T-cell (primary cell): ENCODE measurements at regions not wholly inside any gene's neighbourhood (a gene's known extent, or its start where the extent isn't known, plus 50 kb on each side); places are given as distances from the start of the nearest gene placed in this dataset.

Source experiments
- ATAC-seq, 4 experiments: fragments of 200-7000 bp in 3 of 4; fragments of 150-1000 bp in 1 of 4; cut with Tn5 transposase; replicated peaks in 1 of 4; 1 replicate in 3 of 4; 2 replicates in 1 of 4; pipeline ENCODE4 v1.10.0; 2021; ENCODE audit warnings: moderate library complexity in 3 of 4, mild to moderate bottlenecking in 2 of 4, moderate number of reproducible peaks in 1 of 4
- CTCF ChIA-PET, 2 donors: fragments of 300-600 bp; sonication (Branson Sonifier 250); formaldehyde crosslinking; loops; one replicate each; lab custom pipeline; 2022; ENCODE audit warnings: antibody characterized with exemption in 2 of 2; lab: Charles Lee
- POLR2A ChIA-PET, 2 donors: fragments of 300-600 bp; sonication (Branson Sonifier 250); formaldehyde crosslinking; loops; one replicate each; lab custom pipeline; 2022; ENCODE audit warnings: antibody characterized with exemption in 2 of 2; lab: Charles Lee
- DNase-seq, 35 experiments: peaks; one replicate each; pipeline versions ENCODE4 v3.0.0 to v3.0.0-alpha.2; 2013 to 2023
- H3K27ac ChIP-seq: one replicate; pipeline ENCODE4 v1.5.1; 2013; ENCODE audit warnings: low read length
- H3K27me3 ChIP-seq, 2 experiments: replicated peaks in 1 of 2; 1 replicate in 1 of 2; 2 replicates in 1 of 2; pipeline versions ENCODE4 v1.6.1 to v1.7.0; 2013; ENCODE audit warnings: low read length in 1 of 2, mixed read lengths in 1 of 2; ENCODE audit not compliant: control insufficient read depth in 2 of 2, insufficient read depth in 2 of 2; ENCODE audit errors: extremely low read depth in 1 of 2
- H3K36me3 ChIP-seq, 2 donors: 1 replicate in 1 of 2; 2 replicates in 1 of 2; pipeline versions ENCODE4 v1.6.1 to v1.7.0; 2013; ENCODE audit warnings: low read length in 1 of 2; ENCODE audit not compliant: control insufficient read depth in 2 of 2, insufficient read depth in 1 of 2; ENCODE audit errors: extremely low read depth in 1 of 2
- H3K4me1 ChIP-seq, 2 experiments: 1 replicate in 1 of 2; 2 replicates in 1 of 2; pipeline versions ENCODE4 v1.6.1 to v1.7.0; 2013; ENCODE audit warnings: low read length in 2 of 2, mixed read lengths in 1 of 2; ENCODE audit not compliant: insufficient read depth in 2 of 2, control insufficient read depth in 1 of 2; ENCODE audit errors: extremely low read depth in 1 of 2
- H3K4me3 ChIP-seq, 2 donors: 1 replicate in 1 of 2; 2 replicates in 1 of 2; pipeline versions ENCODE4 v1.5.1 to v1.7.0; 2013; ENCODE audit warnings: mild to moderate bottlenecking in 2 of 2, low read length in 1 of 2, moderate library complexity in 1 of 2; ENCODE audit not compliant: control insufficient read depth in 1 of 2; ENCODE audit errors: extremely low read depth in 1 of 2
- H3K9me3 ChIP-seq: 2 replicates; pipeline ENCODE4 v1.7.0; 2013
- H3K27ac Mint-ChIP-seq, 2 donors: one replicate each; pipeline ENCODE4 v1.8.0; 2020 to 2021; ENCODE audit warnings: mild to moderate bottlenecking in 2 of 2, mixed read lengths in 2 of 2
- H3K27me3 Mint-ChIP-seq, 2 donors: one replicate each; pipeline ENCODE4 v1.8.0; 2021 to 2022; ENCODE audit warnings: mixed read lengths in 2 of 2
- H3K36me3 Mint-ChIP-seq: one replicate; pipeline ENCODE4 v1.8.0; 2021; ENCODE audit warnings: mixed read lengths
- H3K4me1 Mint-ChIP-seq, 3 donors: one replicate each; pipeline ENCODE4 v1.8.0; 2020 to 2022; ENCODE audit warnings: mixed read lengths in 3 of 3, mild to moderate bottlenecking in 1 of 3
- H3K4me3 Mint-ChIP-seq, 3 donors: one replicate each; pipeline ENCODE4 v1.8.0; 2020 to 2022; ENCODE audit warnings: mild to moderate bottlenecking in 3 of 3, mixed read lengths in 3 of 3, moderate library complexity in 3 of 3
- H3K9me3 Mint-ChIP-seq, 3 donors: one replicate each; pipeline ENCODE4 v1.8.0; 2020 to 2022; ENCODE audit warnings: mixed read lengths in 3 of 3
- WGBS: methylation state at CpG from one replicate; pipeline ENCODE4 v1.1.5; 2013; ENCODE audit warnings: missing lambda C conversion rate; ENCODE audit not compliant: insufficient coverage; 5-methylcytosine and 5-hydroxymethylcytosine counted together

DNA sequence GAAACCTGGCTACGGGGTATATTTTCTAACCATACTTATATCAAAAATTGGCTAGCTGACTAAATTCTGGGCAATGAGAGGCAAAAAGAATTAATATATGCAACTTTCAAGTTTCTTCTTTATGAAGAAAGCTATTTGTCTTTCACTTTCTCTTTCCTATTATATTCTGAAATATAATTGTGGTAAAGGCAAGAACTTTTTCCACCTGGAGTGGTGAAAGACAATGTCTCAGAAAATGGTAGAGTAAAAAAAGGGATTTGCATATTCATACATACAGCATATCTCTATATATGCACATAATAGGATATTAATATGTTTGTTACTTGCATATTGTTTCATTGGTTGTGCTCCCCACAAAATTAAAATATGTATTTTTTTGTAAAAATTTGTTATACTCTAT lies 793.8 kb downstream of the PLA2G4A start:
- ATAC-seq (no peak), DNase-seq (no peak)
- H3K9me3 Mint-ChIP-seq, result peaks cover 8 to 19% (median 10%) of the 10 kb centered on the region in 3 donors
- Histone ChIP-seq H3K36me3 (no peaks in the 10 kb centered on the region), H3K4me3 (no peak overlapping the region), H3K4me1 (no peaks in the 10 kb centered on the region), H3K9me3 (no peaks in the 10 kb centered on the region), H3K27me3 (no peaks in the 10 kb centered on the region), H3K27ac (no peak overlapping the region)
- ChIA-PET POLR2A (no interaction called here), CTCF (no interaction called here)
- no peak overlapping the region for H3K4me3 Mint-ChIP-seq
- H3K27ac Mint-ChIP-seq, result no peak overlapping the region
- H3K36me3 Mint-ChIP-seq, result no peaks in the 10 kb centered on the region
- no peaks in the 10 kb centered on the region for H3K4me1 Mint-ChIP-seq
- no peaks in the 10 kb centered on the region for H3K27me3 Mint-ChIP-seq
- no CpG with 5 or more reads among the region's 1 CpG for WGBS

DNA sequence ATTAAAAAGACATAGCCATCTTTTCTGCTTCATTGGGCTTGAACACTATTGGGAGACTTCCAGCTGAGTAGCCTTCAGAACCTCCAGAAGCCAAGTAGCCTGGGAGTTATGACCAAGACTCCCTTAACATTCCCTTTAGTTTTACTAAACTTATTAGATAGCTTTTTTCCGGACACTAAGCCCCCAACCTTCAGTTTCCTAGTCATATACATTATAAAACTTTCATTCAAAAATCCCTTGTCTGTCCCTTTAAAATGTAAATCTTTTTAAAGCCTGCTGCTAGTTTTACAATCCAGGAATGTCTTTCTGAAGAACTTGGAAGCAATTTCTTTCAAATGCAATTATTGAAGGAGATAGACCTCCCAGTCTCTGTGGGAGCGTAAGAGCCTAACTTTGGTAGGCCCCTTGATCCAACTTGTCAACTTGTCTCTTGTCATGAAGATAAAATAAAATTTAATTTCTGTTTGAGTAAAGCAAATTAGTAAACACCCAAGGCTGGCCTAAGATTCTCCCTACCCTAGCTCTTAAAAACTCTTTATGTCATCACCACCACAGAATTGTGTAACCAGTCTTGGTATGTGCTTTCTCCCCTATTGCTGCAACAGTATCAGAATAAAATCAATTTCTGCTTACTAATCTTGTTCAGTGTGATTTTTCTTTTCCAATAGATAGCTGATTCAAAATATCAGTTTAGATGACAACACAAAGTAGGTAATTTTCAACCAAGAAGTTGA lies 796.2 kb downstream of the PLA2G4A start:
- Histone ChIP-seq H3K36me3 (no peaks in the 10 kb centered on the region), H3K9me3 (no peaks in the 10 kb centered on the region), H3K4me3 (no peak overlapping the region), H3K27ac (no peak overlapping the region), H3K27me3 (no peaks in the 10 kb centered on the region), H3K4me1 (no peaks in the 10 kb centered on the region)
- DNase-seq, result no peak
- Mint-ChIP-seq H3K4me1 (no peaks in the 10 kb centered on the region), H3K27ac (no peak overlapping the region), H3K36me3 (no peaks in the 10 kb centered on the region), H3K9me3 (peaks cover 0 to 17% (median 5%) of the 10 kb centered on the region in 3 donors), H3K4me3 (no peak overlapping the region), H3K27me3 (no peaks in the 10 kb centered on the region)
- POLR2A ChIA-PET, result interaction anchor here in 1 of 2 donors (0.5 kb wide), 1 partner anchor 33 kb away, joined by 3 read pairs; no protein-coding TSS in a partner anchor
- WGBS, result no CpG with 5 or more reads among the region's 2 CpGs
- CTCF ChIA-PET, result no interaction called here
- no peak for ATAC-seq

- Mint-ChIP-seq H3K27me3 (no peaks in the 10 kb centered on the region), H3K27ac (no peak overlapping the region), H3K4me1 (no peaks in the 10 kb centered on the region), H3K9me3 (peaks cover 3 to 27% (median 13%) of the 10 kb centered on the region in 3 donors), H3K36me3 (no peaks in the 10 kb centered on the region), H3K4me3 (no peak overlapping the region)
- CTCF ChIA-PET, result no interaction called here
- no peaks in the 10 kb centered on the region for H3K27me3 ChIP-seq
- no peaks in the 10 kb centered on the region for H3K36me3 ChIP-seq
- H3K9me3 ChIP-seq, result no peaks in the 10 kb centered on the region
- H3K4me3 ChIP-seq, result no peak overlapping the region
- H3K27ac ChIP-seq, result no peak overlapping the region
- no peak for DNase-seq
- POLR2A ChIA-PET, result no interaction called here
- no peak for ATAC-seq
- no peaks in the 10 kb centered on the region for H3K4me1 ChIP-seq
- WGBS, result no CpG with 5 or more reads among the region's 5 CpGs
Measured at GRCh38 chr1:187626056-187626455, 797.3 kb downstream of the PLA2G4A start.

- H3K36me3 ChIP-seq, result no peaks in the 10 kb centered on the region
- Mint-ChIP-seq H3K36me3 (no peaks in the 10 kb centered on the region), H3K9me3 (peaks cover 3 to 32% (median 18%) of the 10 kb centered on the region in 3 donors), H3K4me3 (no peak overlapping the region), H3K27ac (no peak overlapping the region), H3K27me3 (no peaks in the 10 kb centered on the region), H3K4me1 (no peaks in the 10 kb centered on the region)
- CTCF ChIA-PET, result no interaction called here
- no peak overlapping the region for H3K4me3 ChIP-seq
- H3K9me3 ChIP-seq, result peaks cover 2% of the 10 kb centered on the region
- POLR2A ChIA-PET, result no interaction called here
- DNase-seq, result no peak
- H3K27me3 ChIP-seq, result no peaks in the 10 kb centered on the region
- ATAC-seq, result no peak
- no peaks in the 10 kb centered on the region for H3K4me1 ChIP-seq
- WGBS, result 80% methylated on average over 1 of the region's 2 CpGs
- H3K27ac ChIP-seq, result no peak overlapping the region
Measured at GRCh38 chr1:187627516-187627915, 798.8 kb downstream of the PLA2G4A start.

- no peaks in the 10 kb centered on the region for H3K4me1 Mint-ChIP-seq
- H3K4me1 ChIP-seq, result no peaks in the 10 kb centered on the region
- ChIA-PET CTCF (no interaction called here), POLR2A (no interaction called here)
- no peak for ATAC-seq
- H3K9me3 Mint-ChIP-seq, result peaks cover 3 to 32% (median 15%) of the 10 kb centered on the region in 3 donors
- H3K4me3 Mint-ChIP-seq, result no peak overlapping the region
- H3K36me3 Mint-ChIP-seq, result no peaks in the 10 kb centered on the region
- H3K4me3 ChIP-seq, result no peak overlapping the region
- H3K9me3 ChIP-seq, result peaks cover 2% of the 10 kb centered on the region
- no peak overlapping the region for H3K27ac Mint-ChIP-seq
- no peak for DNase-seq
- no peaks in the 10 kb centered on the region for H3K27me3 ChIP-seq
- H3K27ac ChIP-seq, result no peak overlapping the region
- no peaks in the 10 kb centered on the region for H3K27me3 Mint-ChIP-seq
- H3K36me3 ChIP-seq, result no peaks in the 10 kb centered on the region
Measured at GRCh38 chr1:187629075-187629474, 800.3 kb downstream of the PLA2G4A start.

DNA sequence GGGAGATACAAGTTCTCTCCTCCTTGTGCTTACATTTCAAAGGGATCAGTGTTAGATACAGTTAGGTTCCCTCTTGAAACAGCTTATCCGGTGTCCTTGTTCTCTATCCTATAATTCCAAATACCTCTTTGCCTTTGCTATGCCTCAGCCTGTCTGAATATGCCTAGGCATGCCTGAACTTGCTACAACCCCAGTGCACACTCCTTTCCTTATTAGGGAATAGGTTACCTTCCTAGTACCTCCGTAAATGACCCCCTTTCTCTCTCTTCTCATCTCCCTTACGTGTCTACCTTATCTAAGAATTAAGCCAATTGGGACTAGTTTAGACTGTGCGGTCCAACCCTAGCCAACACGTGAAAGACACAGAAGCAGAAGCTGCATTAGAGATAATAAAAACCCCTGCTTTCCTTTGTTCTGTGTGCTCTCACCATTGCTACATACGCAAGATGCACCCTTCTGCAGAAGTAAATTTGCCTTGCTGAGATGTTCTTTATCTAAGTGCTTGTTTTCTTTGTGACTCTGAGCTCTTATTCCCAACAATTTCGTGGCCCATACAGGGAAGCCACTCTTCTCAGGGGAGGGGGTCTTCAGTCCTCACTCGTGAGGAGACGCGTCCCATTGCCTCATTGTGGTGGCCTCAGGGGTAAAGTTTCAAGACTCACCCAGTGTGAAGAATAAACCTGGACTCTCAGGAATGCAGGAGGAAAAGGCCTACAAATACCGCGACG lies 802.1 kb downstream of the PLA2G4A start:
- Mint-ChIP-seq H3K27ac (no peak overlapping the region), H3K27me3 (no peaks in the 10 kb centered on the region), H3K4me1 (no peaks in the 10 kb centered on the region), H3K9me3 (peaks cover 9 to 32% (median 17%) of the 10 kb centered on the region in 3 donors), H3K4me3 (no peak overlapping the region), H3K36me3 (no peaks in the 10 kb centered on the region)
- POLR2A ChIA-PET, result no interaction called here
- Histone ChIP-seq H3K36me3 (no peaks in the 10 kb centered on the region), H3K27me3 (no peaks in the 10 kb centered on the region), H3K4me1 (no peaks in the 10 kb centered on the region), H3K9me3 (peaks cover 2% of the 10 kb centered on the region), H3K4me3 (no peak overlapping the region), H3K27ac (no peak overlapping the region)
- ATAC-seq, result no peak
- CTCF ChIA-PET, result no interaction called here
- DNase-seq, result no peak
- 92% methylated on average over 6 of the region's 13 CpGs for WGBS
